Peyer's patch (tissue), 4 donors: ENCODE measurements at regions not wholly inside any gene's neighbourhood (a gene's known extent, or its start where the extent isn't known, plus 50 kb on each side); places are given as distances from the start of the nearest gene placed in this dataset.
A peak's percentile ranks its signal among the peaks of the same experiment; 100 is the strongest.

Source experiments
- DNase-seq, 3 donors: peaks; one replicate each; pipeline ENCODE4 v3.0.0-alpha.2; 2017 to 2019
- H3K27ac ChIP-seq, 4 donors: fragments of 200-600 bp; sonication (generic); one replicate each; pipeline ENCODE4 v1.5.1; 2016 to 2019
- H3K27me3 ChIP-seq, 2 donors: fragments of 200-600 bp; sonication (generic); one replicate each; pipeline ENCODE4 v1.5.1; 2019
- H3K36me3 ChIP-seq, 3 donors: fragments of 200-600 bp; sonication (generic); one replicate each; pipeline ENCODE4 v1.5.1; 2016 to 2019
- H3K4me1 ChIP-seq, 4 donors: fragments of 200-600 bp; sonication (generic); one replicate each; pipeline ENCODE4 v1.5.1; 2016 to 2019
- H3K4me3 ChIP-seq, 4 donors: fragments of 200-600 bp; sonication (generic); 1 replicate in 3 of 4; 2 replicates in 1 of 4; pipeline ENCODE4 v1.5.1; 2016 to 2019; ENCODE audit warnings: mild to moderate bottlenecking in 1 of 4
- H3K9me3 ChIP-seq, 4 donors: fragments of 200-600 bp; sonication (generic); one replicate each; pipeline ENCODE4 v1.5.1; 2016 to 2019; ENCODE audit warnings: mild to moderate bottlenecking in 1 of 4
- POLR2A ChIP-seq, 2 donors: fragments of 450-650 bp; IDR thresholded peaks; one replicate each; pipeline ENCODE4 v1.5.1; 2017; ENCODE audit warnings: antibody characterized with exemption in 2 of 2, mild to moderate bottlenecking in 2 of 2, moderate library complexity in 2 of 2
- TF ChIP-seq, protein P1 (sequence below), 6 experiments: fragments of 450-650 bp in 4 of 6; fragments of 200-600 bp in 2 of 6; sonication (generic) in 1 of 6; IDR thresholded peaks; one replicate each; pipeline ENCODE4 v1.5.1; 2017 to 2019; ENCODE audit warnings: antibody characterized with exemption in 6 of 6, mild to moderate bottlenecking in 3 of 6, moderate library complexity in 1 of 6

DNA sequence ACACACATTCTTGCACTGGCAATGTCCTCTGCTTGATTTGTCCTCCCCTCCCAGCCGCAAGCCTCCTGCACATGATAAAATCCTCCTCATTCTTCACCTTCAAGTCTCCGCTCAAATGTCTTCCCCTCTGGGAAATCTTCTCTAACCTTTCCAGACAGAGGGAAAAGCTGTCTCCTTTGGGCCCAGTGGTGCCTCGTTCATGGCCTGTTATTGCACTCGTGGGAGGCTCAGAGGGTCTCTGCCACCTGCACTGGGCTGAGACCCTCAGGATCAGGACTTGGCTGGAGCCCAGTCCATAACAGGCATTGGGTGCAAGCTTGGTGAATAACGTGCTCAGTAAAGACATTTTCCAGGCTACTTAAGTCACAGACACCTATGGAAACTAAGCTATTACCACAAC is 68.6 kb downstream of the PTGR3 start:
- Histone ChIP-seq H3K9me3 (no peaks in the 10 kb centered on the region), H3K4me3 (no peak overlapping the region), H3K36me3 (no peaks in the 10 kb centered on the region), H3K27me3 (no peaks in the 10 kb centered on the region), H3K4me1 (no peaks in the 10 kb centered on the region), H3K27ac (no peak overlapping the region)
- DNase-seq = no peak
- TF ChIP-seq, protein P1, sequence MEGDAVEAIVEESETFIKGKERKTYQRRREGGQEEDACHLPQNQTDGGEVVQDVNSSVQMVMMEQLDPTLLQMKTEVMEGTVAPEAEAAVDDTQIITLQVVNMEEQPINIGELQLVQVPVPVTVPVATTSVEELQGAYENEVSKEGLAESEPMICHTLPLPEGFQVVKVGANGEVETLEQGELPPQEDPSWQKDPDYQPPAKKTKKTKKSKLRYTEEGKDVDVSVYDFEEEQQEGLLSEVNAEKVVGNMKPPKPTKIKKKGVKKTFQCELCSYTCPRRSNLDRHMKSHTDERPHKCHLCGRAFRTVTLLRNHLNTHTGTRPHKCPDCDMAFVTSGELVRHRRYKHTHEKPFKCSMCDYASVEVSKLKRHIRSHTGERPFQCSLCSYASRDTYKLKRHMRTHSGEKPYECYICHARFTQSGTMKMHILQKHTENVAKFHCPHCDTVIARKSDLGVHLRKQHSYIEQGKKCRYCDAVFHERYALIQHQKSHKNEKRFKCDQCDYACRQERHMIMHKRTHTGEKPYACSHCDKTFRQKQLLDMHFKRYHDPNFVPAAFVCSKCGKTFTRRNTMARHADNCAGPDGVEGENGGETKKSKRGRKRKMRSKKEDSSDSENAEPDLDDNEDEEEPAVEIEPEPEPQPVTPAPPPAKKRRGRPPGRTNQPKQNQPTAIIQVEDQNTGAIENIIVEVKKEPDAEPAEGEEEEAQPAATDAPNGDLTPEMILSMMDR (IDR thresholded peaks at IDR 0.05) = no peak
- no peak for TF ChIP-seq POLR2A (IDR thresholded peaks at IDR 0.05)

DNA sequence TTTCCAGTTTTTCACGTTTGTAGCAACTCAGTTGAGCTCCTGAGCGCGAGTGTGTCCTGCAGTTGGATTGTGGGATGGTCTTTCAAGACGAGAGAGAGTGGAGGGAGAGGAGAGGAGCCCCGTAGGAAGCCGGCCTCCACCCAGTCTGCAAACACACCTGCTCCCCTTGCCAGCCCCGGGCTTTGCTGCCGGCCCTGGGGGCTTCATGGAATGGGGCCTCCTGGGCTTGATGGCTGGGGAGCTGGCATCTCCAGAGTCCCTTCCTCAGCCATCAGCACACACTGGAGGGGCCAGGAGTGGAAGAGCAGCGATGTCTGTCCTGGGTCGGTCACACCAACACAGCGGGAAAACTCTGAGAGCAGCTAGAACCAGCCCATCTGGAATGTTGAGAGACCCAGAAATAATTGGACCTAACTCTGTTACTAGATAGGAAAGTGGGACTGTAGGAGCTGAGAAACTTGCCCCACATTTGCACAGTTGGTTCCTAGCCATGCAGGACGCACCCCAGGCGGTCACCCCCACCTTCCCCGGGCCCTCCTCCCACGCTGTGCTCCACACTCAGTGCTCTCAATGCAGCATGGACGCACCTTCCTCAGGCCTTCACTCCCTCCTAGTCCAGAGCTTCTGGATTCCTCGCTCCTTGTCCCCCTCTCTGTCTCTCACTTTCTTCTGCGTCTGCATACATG is 69.6 kb downstream of the PTGR3 start:
- Histone ChIP-seq H3K36me3 (no peaks in the 10 kb centered on the region), H3K9me3 (no peaks in the 10 kb centered on the region), H3K4me3 (no peak overlapping the region), H3K27ac (no peak overlapping the region), H3K27me3 (no peaks in the 10 kb centered on the region), H3K4me1 (no peaks in the 10 kb centered on the region)
- TF ChIP-seq POLR2A (IDR thresholded peaks at IDR 0.05) = no peak
- peak in 1 of 3 donors; percentile 34 for DNase-seq

DNA sequence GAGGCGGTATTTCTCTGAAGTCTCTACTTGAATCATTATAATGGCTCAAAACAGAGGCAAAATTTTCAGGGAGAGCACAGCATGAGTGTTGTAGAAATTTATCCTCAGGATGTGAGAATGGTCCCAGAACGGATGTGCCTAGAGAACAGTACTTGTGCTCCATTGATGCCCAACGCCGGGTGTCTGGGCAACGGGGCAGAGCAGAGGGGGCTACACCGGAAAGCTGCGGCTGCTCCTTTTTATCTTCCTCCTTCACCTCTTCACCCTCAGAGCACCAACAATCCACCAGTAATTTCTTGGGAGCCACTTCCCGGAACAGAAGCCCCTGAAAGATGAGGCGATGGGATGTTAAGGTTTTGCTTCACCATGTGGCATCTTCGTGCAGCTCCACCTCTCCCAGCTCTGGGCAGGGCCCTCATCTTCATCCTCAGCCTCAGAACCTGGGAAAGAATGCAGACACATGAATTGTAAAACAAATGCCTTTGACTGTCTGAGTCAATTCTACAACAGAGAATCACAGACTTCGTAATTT is 71.5 kb downstream of the PTGR3 start:
- Histone ChIP-seq H3K4me1 (no peaks in the 10 kb centered on the region), H3K4me3 (no peak overlapping the region), H3K27ac (no peak overlapping the region), H3K36me3 (no peaks in the 10 kb centered on the region), H3K27me3 (no peaks in the 10 kb centered on the region), H3K9me3 (no peaks in the 10 kb centered on the region)
- DNase-seq = no peak
- TF ChIP-seq, protein P1 (IDR thresholded peaks at IDR 0.05) = no peak

DNA sequence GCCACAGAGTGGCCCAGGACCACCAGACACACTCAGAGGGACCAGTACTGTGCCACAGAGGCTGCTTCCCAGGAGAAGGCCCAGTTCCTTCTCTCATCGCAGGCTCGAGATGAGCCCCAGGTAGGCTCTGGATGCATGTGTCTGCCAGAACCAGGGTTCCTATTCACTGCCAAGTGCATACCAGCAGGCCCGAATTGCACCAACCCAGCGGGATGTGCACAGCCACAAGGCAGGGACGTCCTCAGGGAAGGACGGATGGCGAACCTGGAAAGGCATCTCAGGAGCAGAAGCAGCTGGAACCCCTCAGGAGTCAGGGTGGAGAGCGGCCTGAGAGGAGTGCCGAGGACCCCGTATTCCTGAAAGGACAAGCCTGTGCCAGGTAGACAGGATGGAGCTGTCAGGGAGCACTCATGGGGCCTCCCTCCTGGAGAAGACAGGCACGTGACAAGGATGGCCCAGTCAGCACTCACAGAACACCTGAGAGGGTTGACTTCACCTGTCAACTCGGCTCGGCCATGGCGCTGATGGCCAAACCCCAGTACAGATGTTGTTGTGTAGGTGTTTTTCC is 73.7 kb downstream of the PTGR3 start:
- Histone ChIP-seq H3K27ac (no peak overlapping the region), H3K4me1 (no peaks in the 10 kb centered on the region), H3K4me3 (no peak overlapping the region), H3K36me3 (no peaks in the 10 kb centered on the region), H3K9me3 (no peaks in the 10 kb centered on the region), H3K27me3 (no peaks in the 10 kb centered on the region)
- TF ChIP-seq, protein P1 (IDR thresholded peaks at IDR 0.05) = no peak
- TF ChIP-seq POLR2A (IDR thresholded peaks at IDR 0.05) = no peak
- DNase-seq = peak in 1 of 3 donors; percentile 17

DNA sequence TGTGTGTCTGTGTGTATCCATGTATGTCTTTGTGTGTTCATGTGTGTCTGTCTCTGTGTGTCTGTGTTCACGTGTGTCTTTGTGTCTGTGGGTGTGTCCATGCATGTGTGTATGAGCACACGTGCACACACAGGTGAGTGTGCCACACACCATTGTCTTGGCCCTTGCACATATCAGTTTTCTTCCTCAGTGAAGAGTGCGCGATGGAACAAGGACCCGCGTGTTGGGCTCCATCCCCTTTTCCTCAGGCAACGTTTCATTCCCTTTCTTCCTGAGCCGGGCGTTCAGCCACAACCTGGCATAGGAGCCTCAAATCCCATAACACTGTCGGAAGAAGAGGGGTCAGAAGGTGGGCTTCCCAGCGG is 74.3 kb downstream of the PTGR3 start:
- TF ChIP-seq, protein P1 (IDR thresholded peaks at IDR 0.05) = no peak
- no peak for TF ChIP-seq POLR2A (IDR thresholded peaks at IDR 0.05)
- peak in 1 of 3 donors; percentile 10 for DNase-seq
- H3K27ac ChIP-seq = no peak overlapping the region
- no peaks in the 10 kb centered on the region for H3K27me3 ChIP-seq
- no peaks in the 10 kb centered on the region for H3K36me3 ChIP-seq
- H3K9me3 ChIP-seq = no peaks in the 10 kb centered on the region
- H3K4me3 ChIP-seq = no peak overlapping the region
- H3K4me1 ChIP-seq = no peaks in the 10 kb centered on the region

DNA sequence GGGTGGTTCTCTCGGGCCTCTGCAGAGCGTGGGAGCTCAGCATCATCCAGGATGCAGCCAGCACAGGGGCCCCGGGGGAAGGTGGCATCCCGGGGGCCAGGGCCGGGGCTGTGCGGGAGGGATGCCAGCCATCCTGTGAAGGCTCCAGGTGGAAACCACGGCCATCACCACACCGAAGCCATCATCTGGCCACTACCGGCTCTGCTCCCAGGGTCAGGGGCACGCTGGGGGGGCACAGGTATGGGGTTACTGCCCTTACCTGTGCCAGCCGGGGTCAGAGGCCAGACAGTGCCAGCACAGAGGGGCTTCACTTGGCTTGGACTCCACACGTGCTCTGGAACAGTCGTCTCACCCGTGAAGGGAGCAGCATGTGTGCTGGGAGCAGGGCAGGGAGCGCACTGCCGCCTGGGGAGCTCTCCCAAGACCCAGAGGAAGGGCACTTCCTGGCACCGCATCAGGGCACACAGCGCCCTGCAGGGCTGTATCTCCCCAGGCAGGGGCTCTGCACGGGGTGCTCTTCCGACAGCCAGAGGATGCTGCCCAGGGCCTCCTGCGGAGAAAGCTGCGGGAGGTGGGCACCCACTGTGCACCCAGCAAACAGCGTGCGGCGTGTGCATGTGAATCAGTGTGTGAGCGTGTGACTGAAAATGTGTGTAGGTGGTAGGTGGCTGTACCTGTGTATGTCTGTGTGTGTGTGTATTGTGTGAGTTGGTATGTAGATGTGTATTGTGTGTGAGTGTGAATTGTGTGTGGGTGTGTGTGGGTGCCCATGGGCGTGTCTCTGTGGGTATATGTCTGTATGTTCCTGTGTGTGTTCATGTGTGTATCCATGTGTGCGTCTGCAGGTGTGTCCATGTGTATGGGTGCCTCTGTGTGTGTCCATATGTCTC is 75.0 kb downstream of the PTGR3 start:
- Histone ChIP-seq H3K4me1 (no peaks in the 10 kb centered on the region), H3K4me3 (no peak overlapping the region), H3K36me3 (no peaks in the 10 kb centered on the region), H3K27ac (no peak overlapping the region), H3K27me3 (no peaks in the 10 kb centered on the region), H3K9me3 (no peaks in the 10 kb centered on the region)
- DNase-seq = peak in 2 of 3 donors; percentile 14 to 17
- TF ChIP-seq, protein P1 (IDR thresholded peaks at IDR 0.05) = no peak
- TF ChIP-seq POLR2A (IDR thresholded peaks at IDR 0.05) = no peak
